Duodenal mucosa (tissue), 2 donors: ENCODE measurements at regions not wholly inside any gene's neighbourhood (a gene's known extent, or its start where the extent isn't known, plus 50 kb on each side); places are given as distances from the start of the nearest gene placed in this dataset.
"Not testable (repeated sequence)": the region's sequence is repeated elsewhere in the genome, so short reads cannot be mapped to it uniquely, and the experiment has no call there.

ENCODE experiments used
- H3K27ac ChIP-seq: one replicate; pipeline ENCODE4 v1.7.0; 2013; ENCODE audit warnings: low read depth, low read length
- H3K27me3 ChIP-seq, 2 donors: one replicate each; pipeline ENCODE4 v1.7.0; 2013; ENCODE audit warnings: low read length in 2 of 2, control low read depth in 1 of 2; ENCODE audit not compliant: insufficient read depth in 2 of 2, control insufficient read depth in 1 of 2
- H3K36me3 ChIP-seq, 2 donors: one replicate each; pipeline ENCODE4 v1.7.0; 2013; ENCODE audit warnings: low read length in 2 of 2, control low read depth in 1 of 2; ENCODE audit not compliant: insufficient read depth in 2 of 2, control insufficient read depth in 1 of 2
- H3K4me1 ChIP-seq, 2 donors: one replicate each; pipeline ENCODE4 v1.7.0; 2013; ENCODE audit warnings: low read length in 2 of 2, control low read depth in 1 of 2; ENCODE audit not compliant: insufficient read depth in 2 of 2, control insufficient read depth in 1 of 2
- H3K4me3 ChIP-seq, 2 donors: one replicate each; pipeline ENCODE4 v1.7.0; 2013; ENCODE audit warnings: low read length in 2 of 2, low read depth in 1 of 2
- H3K9ac ChIP-seq, 2 donors: one replicate each; pipeline ENCODE4 v1.7.0; 2013; ENCODE audit warnings: low read length in 2 of 2, low read depth in 1 of 2
- H3K9me3 ChIP-seq, 2 donors: one replicate each; pipeline ENCODE4 v1.7.0; 2013; ENCODE audit warnings: low read length in 2 of 2, control low read depth in 1 of 2; ENCODE audit not compliant: control insufficient read depth in 1 of 2

DNA sequence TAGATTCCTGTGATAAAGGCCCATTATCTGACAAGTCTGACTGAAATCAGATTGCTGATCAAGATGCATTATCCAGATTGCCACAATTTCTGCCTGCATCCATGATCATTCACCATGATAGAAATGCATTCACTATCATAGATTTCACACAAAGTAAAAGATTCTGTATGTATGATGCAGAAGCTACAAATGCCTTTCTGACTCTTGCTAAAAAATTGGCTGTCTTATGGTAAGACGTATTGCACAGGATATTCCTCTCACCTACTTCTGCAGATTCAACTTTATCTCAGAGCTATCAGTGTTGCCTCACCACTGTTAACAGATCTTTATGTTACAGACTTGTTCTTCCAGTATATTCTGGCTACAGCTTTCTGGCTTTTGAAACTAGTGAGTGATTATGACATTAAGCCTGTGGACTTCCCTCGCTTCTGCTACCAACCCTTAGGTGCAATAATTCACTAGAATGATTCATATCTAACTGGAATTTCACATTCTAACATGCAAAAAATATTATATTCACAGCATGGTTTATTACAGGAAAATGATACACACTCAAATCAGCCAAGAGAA lies 955.3 kb downstream of the EPHA3 start:
- H3K9me3 ChIP-seq, result no peaks in the 10 kb centered on the region
- H3K27ac ChIP-seq, result no peak overlapping the region
- no peak overlapping the region for H3K9ac ChIP-seq
- no peaks in the 10 kb centered on the region for H3K27me3 ChIP-seq
- no peak overlapping the region for H3K4me3 ChIP-seq
- no peaks in the 10 kb centered on the region for H3K36me3 ChIP-seq
- H3K4me1 ChIP-seq, result no peaks in the 10 kb centered on the region

GRCh38 chr3:90068783-90069182 lies 961.4 kb downstream of the EPHA3 start:
- no peaks in the 10 kb centered on the region for H3K27me3 ChIP-seq
- H3K4me1 ChIP-seq, result no peaks in the 10 kb centered on the region
- H3K4me3 ChIP-seq, result no peak overlapping the region
- no peak overlapping the region for H3K9ac ChIP-seq
- no peak overlapping the region for H3K27ac ChIP-seq
- no peaks in the 10 kb centered on the region for H3K36me3 ChIP-seq
- H3K9me3 ChIP-seq, result no peaks in the 10 kb centered on the region

GRCh38 chr3:90069748-90070147 lies 962.3 kb downstream of the EPHA3 start:
- Histone ChIP-seq H3K27ac (no peak overlapping the region), H3K9me3 (no peaks in the 10 kb centered on the region), H3K9ac (no peak overlapping the region), H3K4me3 (no peak overlapping the region), H3K4me1 (no peaks in the 10 kb centered on the region), H3K27me3 (no peaks in the 10 kb centered on the region), H3K36me3 (no peaks in the 10 kb centered on the region)

- Histone ChIP-seq H3K4me3 (no peak overlapping the region), H3K9me3 (no peaks in the 10 kb centered on the region), H3K36me3 (no peaks in the 10 kb centered on the region), H3K27ac (no peak overlapping the region), H3K9ac (no peak overlapping the region), H3K4me1 (no peaks in the 10 kb centered on the region), H3K27me3 (no peaks in the 10 kb centered on the region)
Observed at GRCh38 chr3:90076136-90076535, 968.7 kb downstream of the EPHA3 start.

DNA sequence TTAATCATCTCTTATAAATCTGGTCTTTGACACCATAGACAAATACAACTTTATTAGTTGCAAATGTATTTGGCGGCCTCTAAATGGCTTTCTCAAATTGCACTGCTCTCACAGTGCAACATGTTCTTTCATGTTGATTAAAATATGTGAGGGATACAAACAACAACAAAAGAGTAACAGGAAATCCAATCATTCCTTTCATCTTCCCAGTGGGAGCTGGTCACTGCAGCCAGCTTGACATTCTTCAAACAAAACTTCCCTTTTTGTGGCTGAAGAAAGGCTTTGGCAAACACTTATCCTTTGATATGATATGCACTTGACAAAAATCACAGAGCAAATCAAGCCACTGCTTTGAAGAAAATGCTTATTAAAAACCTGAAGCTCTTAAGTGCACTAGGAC lies 973.6 kb downstream of the EPHA3 start:
- Histone ChIP-seq H3K9ac (no peak overlapping the region), H3K4me1 (no peaks in the 10 kb centered on the region), H3K27me3 (no peaks in the 10 kb centered on the region), H3K27ac (no peak overlapping the region), H3K9me3 (no peaks in the 10 kb centered on the region), H3K36me3 (no peaks in the 10 kb centered on the region), H3K4me3 (no peak overlapping the region)

DNA sequence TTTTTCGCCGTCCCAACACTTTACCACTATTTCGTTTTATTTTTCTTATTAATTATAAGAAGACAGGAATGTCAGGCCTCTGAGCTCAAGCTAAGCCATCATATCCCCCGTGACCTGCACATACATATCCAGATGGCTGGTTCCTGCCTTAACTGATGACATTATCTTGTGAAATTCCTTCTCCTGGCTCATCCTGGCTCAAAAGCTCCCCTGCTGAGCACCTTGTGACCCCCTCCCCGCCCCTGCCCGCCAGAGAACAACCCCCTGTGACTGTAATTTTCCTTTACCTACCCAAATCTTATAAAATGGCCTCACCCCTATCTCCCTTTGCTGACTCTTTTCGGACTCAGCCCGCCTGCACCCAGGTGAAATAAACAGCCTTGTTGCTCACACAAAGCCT lies 978.9 kb downstream of the EPHA3 start:
- H3K36me3 ChIP-seq, H3K4me3 ChIP-seq, H3K9me3 ChIP-seq, H3K27me3 ChIP-seq, H3K9ac ChIP-seq, H3K27ac ChIP-seq, H3K4me1 ChIP-seq: not testable (repeated sequence)

GRCh38 chr3:90087703-90088102 lies 980.3 kb downstream of the EPHA3 start:
- no peak overlapping the region for H3K27ac ChIP-seq
- no peaks in the 10 kb centered on the region for H3K4me1 ChIP-seq

GRCh38 chr3:90091549-90091948 lies 984.1 kb downstream of the EPHA3 start:
- no peak overlapping the region for H3K9ac ChIP-seq
- no peaks in the 10 kb centered on the region for H3K36me3 ChIP-seq
- no peak overlapping the region for H3K27ac ChIP-seq
- H3K4me3 ChIP-seq, result no peak overlapping the region
- H3K27me3 ChIP-seq, result no peaks in the 10 kb centered on the region
- H3K4me1 ChIP-seq, result no peaks in the 10 kb centered on the region
- H3K9me3 ChIP-seq, result no peaks in the 10 kb centered on the region

More at GRCh38 chr3:90087703-90088102, 980.3 kb downstream of the EPHA3 start:
- Histone ChIP-seq H3K9ac (no peak overlapping the region), H3K27me3 (no peaks in the 10 kb centered on the region), H3K9me3 (no peaks in the 10 kb centered on the region), H3K4me3 (no peak overlapping the region), H3K36me3 (no peaks in the 10 kb centered on the region)

DNA sequence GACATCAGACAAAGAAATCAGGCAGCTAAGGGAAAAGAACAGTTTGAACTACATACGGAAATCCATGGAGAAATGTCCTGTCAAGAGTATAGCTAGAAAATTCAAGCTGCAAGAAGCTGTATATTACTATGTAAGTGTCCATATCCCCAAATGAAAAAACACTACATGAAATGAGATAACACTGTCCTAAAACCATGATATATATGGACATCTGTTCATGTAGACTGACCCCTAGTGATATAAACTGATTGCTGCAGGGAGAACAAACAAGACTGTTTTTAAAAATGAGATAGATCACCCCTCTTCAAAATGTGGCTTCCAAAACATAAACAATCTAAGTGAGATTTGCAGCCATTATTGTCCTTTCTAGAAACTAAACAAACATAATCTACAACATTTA lies 985.6 kb downstream of the EPHA3 start:
- Histone ChIP-seq H3K27ac (no peak overlapping the region), H3K4me1 (no peaks in the 10 kb centered on the region), H3K9me3 (no peaks in the 10 kb centered on the region), H3K27me3 (no peaks in the 10 kb centered on the region), H3K36me3 (no peaks in the 10 kb centered on the region), H3K9ac (no peak overlapping the region), H3K4me3 (no peak overlapping the region)

DNA sequence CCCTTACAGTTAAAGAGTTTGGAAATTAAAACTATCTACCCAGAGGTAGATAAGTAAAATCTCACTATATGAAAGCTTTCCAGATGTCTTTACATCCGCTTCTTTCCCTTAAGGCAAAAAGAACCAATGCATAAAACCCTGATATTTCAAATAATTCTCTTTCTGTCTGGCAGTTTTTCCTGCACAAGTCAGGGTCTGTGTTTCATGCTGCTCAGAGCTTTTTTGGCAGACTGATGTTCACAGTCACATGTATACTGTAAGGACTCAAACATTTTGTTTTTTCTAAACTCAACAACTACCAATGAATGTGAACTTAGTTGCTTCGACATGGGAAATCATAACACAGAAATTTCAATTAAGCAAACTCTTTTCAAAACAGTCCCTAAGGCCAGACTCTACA lies 988.4 kb downstream of the EPHA3 start:
- no peaks in the 10 kb centered on the region for H3K9me3 ChIP-seq
- H3K4me3 ChIP-seq, result no peak overlapping the region
- H3K27me3 ChIP-seq, result no peaks in the 10 kb centered on the region
- H3K4me1 ChIP-seq, result no peaks in the 10 kb centered on the region
- no peaks in the 10 kb centered on the region for H3K36me3 ChIP-seq
- H3K27ac ChIP-seq, result no peak overlapping the region
- H3K9ac ChIP-seq, result no peak overlapping the region

DNA sequence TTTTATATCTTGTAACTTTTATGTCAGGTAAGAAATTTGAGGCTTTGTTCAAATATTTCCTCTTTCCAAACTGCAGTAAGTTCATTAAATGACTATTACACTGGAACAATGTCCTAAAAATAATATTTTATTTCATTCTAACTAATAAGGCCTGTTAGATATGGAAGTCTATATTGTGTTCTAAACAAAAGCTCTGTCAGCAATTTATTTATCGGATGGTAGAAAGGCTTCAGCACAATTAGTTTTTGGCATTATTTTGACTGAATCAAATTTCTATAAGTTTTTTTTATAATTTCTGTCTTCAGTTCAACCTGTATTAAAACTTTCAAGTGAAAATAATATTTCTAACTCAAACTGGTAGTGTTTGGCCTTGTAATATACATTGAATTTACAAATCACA lies 992.1 kb downstream of the EPHA3 start:
- Histone ChIP-seq H3K27ac (no peak overlapping the region), H3K36me3 (no peaks in the 10 kb centered on the region), H3K9me3 (no peaks in the 10 kb centered on the region), H3K4me3 (no peak overlapping the region), H3K27me3 (no peaks in the 10 kb centered on the region), H3K9ac (no peak overlapping the region), H3K4me1 (no peaks in the 10 kb centered on the region)
